T-cell (primary cell): ENCODE measurements at regions not wholly inside any gene's neighbourhood (a gene's known extent, or its start where the extent isn't known, plus 50 kb on each side); places are given as distances from the start of the nearest gene placed in this dataset.

ENCODE experiments used
- ATAC-seq, 4 experiments: fragments of 200-7000 bp in 3 of 4; fragments of 150-1000 bp in 1 of 4; cut with Tn5 transposase; replicated peaks in 1 of 4; 1 replicate in 3 of 4; 2 replicates in 1 of 4; pipeline ENCODE4 v1.10.0; 2021; ENCODE audit warnings: moderate library complexity in 3 of 4, mild to moderate bottlenecking in 2 of 4, moderate number of reproducible peaks in 1 of 4
- CTCF ChIA-PET, 2 donors: fragments of 300-600 bp; sonication (Branson Sonifier 250); formaldehyde crosslinking; loops; one replicate each; lab custom pipeline; 2022; ENCODE audit warnings: antibody characterized with exemption in 2 of 2; lab: Charles Lee
- POLR2A ChIA-PET, 2 donors: fragments of 300-600 bp; sonication (Branson Sonifier 250); formaldehyde crosslinking; loops; one replicate each; lab custom pipeline; 2022; ENCODE audit warnings: antibody characterized with exemption in 2 of 2; lab: Charles Lee
- DNase-seq, 35 experiments: peaks; one replicate each; pipeline versions ENCODE4 v3.0.0 to v3.0.0-alpha.2; 2013 to 2023
- H3K27ac ChIP-seq: one replicate; pipeline ENCODE4 v1.5.1; 2013; ENCODE audit warnings: low read length
- H3K27me3 ChIP-seq, 2 experiments: replicated peaks in 1 of 2; 1 replicate in 1 of 2; 2 replicates in 1 of 2; pipeline versions ENCODE4 v1.6.1 to v1.7.0; 2013; ENCODE audit warnings: low read length in 1 of 2, mixed read lengths in 1 of 2; ENCODE audit not compliant: control insufficient read depth in 2 of 2, insufficient read depth in 2 of 2; ENCODE audit errors: extremely low read depth in 1 of 2
- H3K36me3 ChIP-seq, 2 donors: 1 replicate in 1 of 2; 2 replicates in 1 of 2; pipeline versions ENCODE4 v1.6.1 to v1.7.0; 2013; ENCODE audit warnings: low read length in 1 of 2; ENCODE audit not compliant: control insufficient read depth in 2 of 2, insufficient read depth in 1 of 2; ENCODE audit errors: extremely low read depth in 1 of 2
- H3K4me1 ChIP-seq, 2 experiments: 1 replicate in 1 of 2; 2 replicates in 1 of 2; pipeline versions ENCODE4 v1.6.1 to v1.7.0; 2013; ENCODE audit warnings: low read length in 2 of 2, mixed read lengths in 1 of 2; ENCODE audit not compliant: insufficient read depth in 2 of 2, control insufficient read depth in 1 of 2; ENCODE audit errors: extremely low read depth in 1 of 2
- H3K4me3 ChIP-seq, 2 donors: 1 replicate in 1 of 2; 2 replicates in 1 of 2; pipeline versions ENCODE4 v1.5.1 to v1.7.0; 2013; ENCODE audit warnings: mild to moderate bottlenecking in 2 of 2, low read length in 1 of 2, moderate library complexity in 1 of 2; ENCODE audit not compliant: control insufficient read depth in 1 of 2; ENCODE audit errors: extremely low read depth in 1 of 2
- H3K9me3 ChIP-seq: 2 replicates; pipeline ENCODE4 v1.7.0; 2013
- H3K27ac Mint-ChIP-seq, 2 donors: one replicate each; pipeline ENCODE4 v1.8.0; 2020 to 2021; ENCODE audit warnings: mild to moderate bottlenecking in 2 of 2, mixed read lengths in 2 of 2
- H3K27me3 Mint-ChIP-seq, 2 donors: one replicate each; pipeline ENCODE4 v1.8.0; 2021 to 2022; ENCODE audit warnings: mixed read lengths in 2 of 2
- H3K36me3 Mint-ChIP-seq: one replicate; pipeline ENCODE4 v1.8.0; 2021; ENCODE audit warnings: mixed read lengths
- H3K4me1 Mint-ChIP-seq, 3 donors: one replicate each; pipeline ENCODE4 v1.8.0; 2020 to 2022; ENCODE audit warnings: mixed read lengths in 3 of 3, mild to moderate bottlenecking in 1 of 3
- H3K4me3 Mint-ChIP-seq, 3 donors: one replicate each; pipeline ENCODE4 v1.8.0; 2020 to 2022; ENCODE audit warnings: mild to moderate bottlenecking in 3 of 3, mixed read lengths in 3 of 3, moderate library complexity in 3 of 3
- H3K9me3 Mint-ChIP-seq, 3 donors: one replicate each; pipeline ENCODE4 v1.8.0; 2020 to 2022; ENCODE audit warnings: mixed read lengths in 3 of 3
- WGBS: methylation state at CpG from one replicate; pipeline ENCODE4 v1.1.5; 2013; ENCODE audit warnings: missing lambda C conversion rate; ENCODE audit not compliant: insufficient coverage; 5-methylcytosine and 5-hydroxymethylcytosine counted together

- Mint-ChIP-seq H3K4me3 (no peak overlapping the region), H3K27ac (peak overlapping the region in 1 of 2 donors; percentile 55), H3K27me3 (no peaks in the 10 kb centered on the region), H3K36me3 (no peaks in the 10 kb centered on the region), H3K9me3 (peaks cover 0 to 4% (median 0%) of the 10 kb centered on the region in 3 donors), H3K4me1 (no peaks in the 10 kb centered on the region)
- Histone ChIP-seq H3K4me1 (no peaks in the 10 kb centered on the region), H3K9me3 (no peaks in the 10 kb centered on the region), H3K36me3 (no peaks in the 10 kb centered on the region), H3K27me3 (peaks cover 0 to 13% of the 10 kb centered on the region in 2 experiments), H3K4me3 (no peak overlapping the region), H3K27ac (no peak overlapping the region)
- DNase-seq (peak in 1 of 35 experiments; percentile 30), ATAC-seq (no peak)
- POLR2A ChIA-PET, result no interaction called here
- CTCF ChIA-PET, result no interaction called here
- 82% methylated on average over 9 of the region's 10 CpGs for WGBS
These were observed 53.3 kb upstream of the RNU6ATAC start for GRCh38 chr9:134217431-134218210.

- no peak overlapping the region for H3K27ac Mint-ChIP-seq
- WGBS, result 79% methylated on average over 6 of the region's 6 CpGs
- H3K36me3 ChIP-seq, result no peaks in the 10 kb centered on the region
- H3K9me3 ChIP-seq, result no peaks in the 10 kb centered on the region
- CTCF ChIA-PET, result no interaction called here
- ATAC-seq (no peak), DNase-seq (no peak)
- no peak overlapping the region for H3K4me3 ChIP-seq
- POLR2A ChIA-PET, result no interaction called here
- H3K9me3 Mint-ChIP-seq, result no peaks in the 10 kb centered on the region
- H3K4me1 Mint-ChIP-seq, result no peaks in the 10 kb centered on the region
- no peaks in the 10 kb centered on the region for H3K27me3 Mint-ChIP-seq
- H3K4me3 Mint-ChIP-seq, result no peak overlapping the region
- H3K4me1 ChIP-seq, result no peaks in the 10 kb centered on the region
- peaks cover 0 to 12% of the 10 kb centered on the region in 2 experiments for H3K27me3 ChIP-seq
- no peak overlapping the region for H3K27ac ChIP-seq
- no peaks in the 10 kb centered on the region for H3K36me3 Mint-ChIP-seq
These were observed 53.9 kb upstream of the RNU6ATAC start for GRCh38 chr9:134218230-134218629.

GRCh38 chr9:134219646-134220060 lies 55.3 kb upstream of the RNU6ATAC start:
- H3K27me3 Mint-ChIP-seq, result no peaks in the 10 kb centered on the region
- Histone ChIP-seq H3K4me3 (no peak overlapping the region), H3K36me3 (no peaks in the 10 kb centered on the region), H3K27ac (no peak overlapping the region), H3K4me1 (no peaks in the 10 kb centered on the region), H3K27me3 (peaks cover 0 to 3% of the 10 kb centered on the region in 2 experiments), H3K9me3 (no peaks in the 10 kb centered on the region)
- H3K36me3 Mint-ChIP-seq, result no peaks in the 10 kb centered on the region
- DNase-seq (no peak), ATAC-seq (no peak)
- H3K27ac Mint-ChIP-seq, result no peak overlapping the region
- H3K4me3 Mint-ChIP-seq, result no peak overlapping the region
- ChIA-PET CTCF (no interaction called here), POLR2A (no interaction called here)
- 84% methylated on average over 14 of the region's 24 CpGs for WGBS
- no peaks in the 10 kb centered on the region for H3K4me1 Mint-ChIP-seq
- no peaks in the 10 kb centered on the region for H3K9me3 Mint-ChIP-seq

- Mint-ChIP-seq H3K4me3 (no peak overlapping the region), H3K4me1 (no peaks in the 10 kb centered on the region), H3K27ac (no peak overlapping the region), H3K9me3 (no peaks in the 10 kb centered on the region), H3K36me3 (no peaks in the 10 kb centered on the region), H3K27me3 (no peaks in the 10 kb centered on the region)
- Histone ChIP-seq H3K36me3 (no peaks in the 10 kb centered on the region), H3K9me3 (no peaks in the 10 kb centered on the region), H3K4me1 (no peaks in the 10 kb centered on the region), H3K27ac (no peak overlapping the region), H3K27me3 (peaks cover 0 to 6% of the 10 kb centered on the region in 2 experiments), H3K4me3 (no peak overlapping the region)
- CTCF ChIA-PET, result no interaction called here
- POLR2A ChIA-PET, result no interaction called here
- WGBS, result 81% methylated on average over 10 of the region's 13 CpGs
- no peak for ATAC-seq
- DNase-seq, result no peak
These were observed 55.9 kb upstream of the RNU6ATAC start for GRCh38 chr9:134220311-134220710.

GRCh38 chr9:134221273-134222017 lies 57.1 kb upstream of the RNU6ATAC start:
- Histone ChIP-seq H3K27ac (no peak overlapping the region), H3K4me1 (no peaks in the 10 kb centered on the region), H3K27me3 (peaks cover 0 to 10% of the 10 kb centered on the region in 2 experiments), H3K9me3 (no peaks in the 10 kb centered on the region), H3K4me3 (no peak overlapping the region), H3K36me3 (no peaks in the 10 kb centered on the region)
- DNase-seq (no peak), ATAC-seq (no peak)
- Mint-ChIP-seq H3K4me1 (no peaks in the 10 kb centered on the region), H3K4me3 (no peak overlapping the region), H3K27me3 (no peaks in the 10 kb centered on the region), H3K36me3 (no peaks in the 10 kb centered on the region), H3K27ac (no peak overlapping the region), H3K9me3 (no peaks in the 10 kb centered on the region)
- CTCF ChIA-PET, result interaction anchor here in 1 of 2 donors (0.7 kb wide), 1 partner anchor 75 kb away, joined by 4 read pairs; no protein-coding TSS in a partner anchor
- WGBS, result 81% methylated on average over 17 of the region's 23 CpGs
- POLR2A ChIA-PET, result no interaction called here

- 87% methylated on average over 6 of the region's 12 CpGs for WGBS
- H3K27me3 ChIP-seq, result peaks cover 0 to 14% of the 10 kb centered on the region in 2 experiments
- CTCF ChIA-PET, result interaction anchor here in 1 of 2 donors (0.7 kb wide), 1 partner anchor 76 kb away, joined by 4 read pairs; no protein-coding TSS in a partner anchor
- Mint-ChIP-seq H3K36me3 (no peaks in the 10 kb centered on the region), H3K27me3 (peaks cover 2 to 3% of the 10 kb centered on the region in 2 donors), H3K9me3 (no peaks in the 10 kb centered on the region), H3K4me3 (no peak overlapping the region), H3K4me1 (no peaks in the 10 kb centered on the region), H3K27ac (no peak overlapping the region)
- POLR2A ChIA-PET, result no interaction called here
- H3K4me1 ChIP-seq, result no peaks in the 10 kb centered on the region
- H3K9me3 ChIP-seq, result no peaks in the 10 kb centered on the region
- ATAC-seq (no peak), DNase-seq (no peak)
- no peak overlapping the region for H3K27ac ChIP-seq
- no peaks in the 10 kb centered on the region for H3K36me3 ChIP-seq
- no peak overlapping the region for H3K4me3 ChIP-seq
These were observed 57.7 kb upstream of the RNU6ATAC start for GRCh38 chr9:134222018-134222573.
